GM10266 (cell line): ENCODE measurements at regions not wholly inside any gene's neighbourhood (a gene's known extent, or its start where the extent isn't known, plus 50 kb on each side); places are given as distances from the start of the nearest gene placed in this dataset.

Source experiments
- DNase-seq: peaks from one replicate; pipeline ENCODE4 v3.0.0; 2012; ENCODE audit errors: extremely low spot score
- TF ChIP-seq, protein P1 (sequence below): IDR thresholded peaks from 2 replicates; pipeline ENCODE4 v1.5.1; 2012; ENCODE audit warnings: mild to moderate bottlenecking, low read depth; ENCODE audit not compliant: control insufficient read depth, insufficient read depth; ENCODE audit errors: missing control alignments

DNA sequence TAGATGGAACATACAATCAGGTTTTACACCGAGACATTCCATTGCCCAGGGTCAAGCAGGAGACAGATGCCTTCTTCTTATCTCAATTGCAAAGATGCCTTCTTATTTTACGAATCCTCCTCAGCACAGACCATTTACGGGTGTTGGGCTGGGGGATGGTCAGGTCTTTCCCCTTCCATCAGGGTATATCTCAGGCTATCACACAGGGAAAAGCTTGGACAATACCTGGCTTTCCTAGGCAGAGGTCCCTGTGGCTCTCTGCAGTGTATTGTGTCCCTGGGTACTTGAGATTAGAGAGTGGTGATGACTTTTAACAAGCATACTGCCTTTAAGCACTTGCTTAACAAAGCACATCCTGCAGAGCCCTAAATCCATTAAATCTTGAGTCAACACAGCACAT, 1249.2 kb downstream of the NLGN4Y start:
- no peak for DNase-seq
- TF ChIP-seq, protein P1, sequence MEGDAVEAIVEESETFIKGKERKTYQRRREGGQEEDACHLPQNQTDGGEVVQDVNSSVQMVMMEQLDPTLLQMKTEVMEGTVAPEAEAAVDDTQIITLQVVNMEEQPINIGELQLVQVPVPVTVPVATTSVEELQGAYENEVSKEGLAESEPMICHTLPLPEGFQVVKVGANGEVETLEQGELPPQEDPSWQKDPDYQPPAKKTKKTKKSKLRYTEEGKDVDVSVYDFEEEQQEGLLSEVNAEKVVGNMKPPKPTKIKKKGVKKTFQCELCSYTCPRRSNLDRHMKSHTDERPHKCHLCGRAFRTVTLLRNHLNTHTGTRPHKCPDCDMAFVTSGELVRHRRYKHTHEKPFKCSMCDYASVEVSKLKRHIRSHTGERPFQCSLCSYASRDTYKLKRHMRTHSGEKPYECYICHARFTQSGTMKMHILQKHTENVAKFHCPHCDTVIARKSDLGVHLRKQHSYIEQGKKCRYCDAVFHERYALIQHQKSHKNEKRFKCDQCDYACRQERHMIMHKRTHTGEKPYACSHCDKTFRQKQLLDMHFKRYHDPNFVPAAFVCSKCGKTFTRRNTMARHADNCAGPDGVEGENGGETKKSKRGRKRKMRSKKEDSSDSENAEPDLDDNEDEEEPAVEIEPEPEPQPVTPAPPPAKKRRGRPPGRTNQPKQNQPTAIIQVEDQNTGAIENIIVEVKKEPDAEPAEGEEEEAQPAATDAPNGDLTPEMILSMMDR, result no peak

DNA sequence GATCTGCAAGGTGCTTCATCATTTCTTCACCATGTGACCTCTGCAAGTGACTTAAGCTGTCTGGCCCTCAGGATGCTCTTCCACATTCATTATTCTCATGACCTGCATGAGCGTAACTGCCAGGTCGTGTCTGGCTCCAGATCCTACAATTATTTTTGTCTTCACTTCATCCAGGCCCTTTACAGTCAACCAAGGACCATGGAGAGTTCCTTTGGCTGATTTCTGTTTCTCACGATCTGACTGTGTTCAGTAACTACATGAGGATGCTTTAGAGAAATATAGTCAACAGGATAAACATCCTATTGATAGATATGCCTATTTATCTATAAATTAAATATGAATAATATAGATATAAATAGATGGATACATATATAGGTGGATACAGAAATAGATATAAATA, 1251.6 kb downstream of the NLGN4Y start:
- DNase-seq, result no peak
- TF ChIP-seq, protein P1, result no peak

DNA sequence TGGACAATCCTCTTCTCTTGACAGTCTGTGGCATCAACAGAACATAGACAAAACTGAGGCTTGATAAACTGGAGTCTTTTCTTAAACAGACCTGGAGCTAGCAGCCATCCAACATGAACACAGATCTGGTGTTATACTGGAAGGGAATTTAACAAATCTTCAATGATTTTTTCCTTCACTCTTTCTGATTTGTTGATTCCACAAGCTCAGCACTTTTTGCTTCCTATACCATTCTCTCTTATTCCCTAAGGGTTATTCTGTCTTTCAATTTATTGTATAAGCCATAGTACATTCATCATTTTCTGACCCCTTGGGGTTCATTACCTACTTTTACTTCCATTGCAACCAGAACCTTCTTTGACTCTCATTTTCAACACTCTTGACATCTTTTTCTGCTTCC, 1255.6 kb downstream of the NLGN4Y start:
- DNase-seq, result no peak

DNA sequence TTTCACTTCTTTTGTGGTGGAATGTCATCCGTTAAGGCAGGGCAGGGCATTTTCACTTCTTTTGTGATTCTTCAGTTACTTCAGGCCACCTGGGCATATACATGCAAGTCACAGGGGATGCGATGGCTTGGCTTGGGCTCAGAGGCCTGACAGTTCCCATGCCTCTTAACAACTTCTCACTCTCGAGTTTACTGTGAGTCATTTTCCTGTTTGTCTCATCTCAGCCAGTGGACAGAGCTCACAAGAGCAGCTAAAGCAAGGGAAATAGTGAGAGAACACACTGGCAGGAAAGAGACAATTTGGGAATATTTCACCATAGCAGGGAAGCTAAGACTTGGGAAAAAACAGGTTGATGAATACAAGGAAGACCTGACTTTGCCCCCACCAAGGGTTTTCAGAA, 1275.7 kb downstream of the NLGN4Y start:
- DNase-seq, result no peak
- TF ChIP-seq, protein P1, result no peak

More for the DNA sequence above, 1255.6 kb downstream of the NLGN4Y start:
- TF ChIP-seq, protein P1, result no peak

DNA sequence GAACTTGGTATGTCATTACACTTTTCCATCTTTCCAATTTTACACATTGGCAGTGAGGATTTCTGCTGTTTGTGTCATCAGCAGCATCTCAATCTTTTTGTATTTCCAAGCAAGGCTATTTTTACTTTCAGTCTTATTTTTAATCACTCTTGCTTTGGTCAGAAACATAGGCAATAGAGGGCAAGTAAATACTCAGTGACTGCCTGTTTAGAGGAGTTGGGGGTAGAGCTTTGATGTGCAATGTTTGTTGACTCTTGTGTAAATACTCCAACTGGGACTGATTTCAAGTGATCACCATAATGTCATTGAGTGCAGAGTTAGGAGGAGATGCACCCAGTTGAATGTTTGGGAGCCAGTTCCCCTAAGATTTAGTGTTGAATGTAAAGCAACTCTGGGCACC, 1281.7 kb downstream of the NLGN4Y start:
- DNase-seq, result no peak
- TF ChIP-seq, protein P1, result no peak

DNA sequence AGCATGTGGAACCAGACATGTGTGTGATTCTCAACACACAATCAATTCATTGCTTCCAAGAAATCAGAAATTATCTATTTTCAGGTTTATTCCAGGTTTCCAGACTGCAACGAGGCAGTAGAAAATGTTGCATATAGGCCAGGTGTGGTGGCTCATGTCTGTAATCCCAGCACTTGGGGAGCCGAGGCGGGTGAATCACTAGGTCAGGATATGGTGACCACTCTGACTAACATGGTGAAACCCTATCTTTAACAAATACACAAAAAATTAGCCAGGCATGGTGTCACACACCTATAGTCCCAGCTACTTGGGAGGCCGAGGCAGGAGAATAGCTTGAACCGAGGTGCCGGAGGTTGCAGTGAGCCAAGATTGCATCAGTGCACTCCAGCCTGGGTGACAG, 1289.9 kb downstream of the NLGN4Y start:
- DNase-seq, result no peak
- TF ChIP-seq, protein P1, result no peak
